SK-N-SH (cell line): ENCODE measurements at regions not wholly inside any gene's neighbourhood (a gene's known extent, or its start where the extent isn't known, plus 50 kb on each side); places are given as distances from the start of the nearest gene placed in this dataset.

Source experiments
- CHD2 ChIP-seq: fragments of 150-350 bp; IDR thresholded peaks from 2 replicates; pipeline ENCODE4 v1.6.1; 2018; ENCODE audit warnings: low read length; ENCODE audit not compliant: partially characterized antibody
- CTCF ChIP-seq: fragments of 200-600 bp; sonication (generic); IDR thresholded peaks from 2 replicates; pipeline ENCODE4 v1.6.1; 2017; ENCODE audit warnings: antibody characterized with exemption, mild to moderate bottlenecking, moderate library complexity
- EP300 ChIP-seq, 2 experiments: IDR thresholded peaks; 2 replicates each; pipeline versions ENCODE4 v1.4.0 to v1.6.1; 2012; ENCODE audit warnings: borderline replicate concordance in 1 of 2, low read depth in 1 of 2, low read length in 1 of 2
- EZH2phosphoT487 ChIP-seq: fragments of 200-600 bp; sonication (generic); IDR thresholded peaks from 2 replicates; pipeline ENCODE4 v1.6.1; 2017; ENCODE audit warnings: low read depth, mixed run types, mild to moderate bottlenecking, antibody characterized with exemption, moderate library complexity, borderline replicate concordance
- IRF3 ChIP-seq: fragments of 150-350 bp; IDR thresholded peaks from 2 replicates; pipeline ENCODE4 v1.6.1; 2016; ENCODE audit warnings: mild to moderate bottlenecking, low read depth, low read length
- MXI1 ChIP-seq: IDR thresholded peaks from 2 replicates; pipeline ENCODE4 v1.6.1; 2012; ENCODE audit warnings: mild to moderate bottlenecking, low read depth, low read length, improper control_type of control experiment
- NRF1 ChIP-seq: IDR thresholded peaks from 2 replicates; pipeline ENCODE4 v1.6.1; 2012; ENCODE audit warnings: low read depth, mild to moderate bottlenecking, low read length
- POLR2AphosphoS5 ChIP-seq: IDR thresholded peaks from 2 replicates; pipeline ENCODE4 v1.6.1; 2012; ENCODE audit warnings: low read depth, low read length
- RCOR1 ChIP-seq: fragments of 150-350 bp; IDR thresholded peaks from 2 replicates; pipeline ENCODE4 v1.6.1; 2017; ENCODE audit warnings: antibody characterized with exemption, low read length
- REST ChIP-seq: IDR thresholded peaks from 2 replicates; pipeline ENCODE4 v1.6.1; 2012; ENCODE audit warnings: mild to moderate bottlenecking, low read depth, low read length, moderate library complexity
- SMC3 ChIP-seq: IDR thresholded peaks from 2 replicates; pipeline ENCODE4 v1.6.1; 2012; ENCODE audit warnings: low read depth, low read length, improper control_type of control experiment
- TAF1 ChIP-seq: IDR thresholded peaks from 2 replicates; pipeline ENCODE4 v1.6.1; 2012; ENCODE audit warnings: low read depth, mild to moderate bottlenecking, low read length, moderate library complexity, borderline replicate concordance
- TEAD4 ChIP-seq: IDR thresholded peaks from 2 replicates; pipeline ENCODE4 v1.4.0; 2012; ENCODE audit warnings: mild to moderate bottlenecking, borderline replicate concordance; ENCODE audit not compliant: insufficient read depth
- USF2 ChIP-seq: fragments of 150-350 bp; IDR thresholded peaks from 2 replicates; pipeline ENCODE4 v1.6.1; 2017; ENCODE audit warnings: antibody characterized with exemption, low read length, low read depth, borderline replicate concordance

- TF ChIP-seq POLR2AphosphoS5 (no peak), MXI1 (no peak), IRF3 (no peak), RCOR1 (no peak), CTCF (no peak), EZH2phosphoT487 (no peak), EP300 (IDR thresholded peaks at IDR 0.05; ENCODE audit: borderline replicate concordance in 1 of 2, low read depth in 1 of 2, low read length in 1 of 2) (no peak), REST (no peak), NRF1 (no peak), TAF1 (no peak), TEAD4 (no peak), SMC3 (no peak), CHD2 (no peak), USF2 (no peak)
These were observed 124.9 kb downstream of the DSC3 start for GRCh38 chr18:30917651-30918050.
